NCI-H82 treated with DMSO at 0.1 percent for 48 hours (cell line): ENCODE measurements at regions not wholly inside any gene's neighbourhood (a gene's known extent, or its start where the extent isn't known, plus 50 kb on each side); places are given as distances from the start of the nearest gene placed in this dataset.

Experiments
- DNase-seq: peaks from one replicate; lab custom pipeline; 2025; ENCODE audit not compliant: unreplicated experiment; lab: John Stamatoyannopoulos, UW

DNA sequence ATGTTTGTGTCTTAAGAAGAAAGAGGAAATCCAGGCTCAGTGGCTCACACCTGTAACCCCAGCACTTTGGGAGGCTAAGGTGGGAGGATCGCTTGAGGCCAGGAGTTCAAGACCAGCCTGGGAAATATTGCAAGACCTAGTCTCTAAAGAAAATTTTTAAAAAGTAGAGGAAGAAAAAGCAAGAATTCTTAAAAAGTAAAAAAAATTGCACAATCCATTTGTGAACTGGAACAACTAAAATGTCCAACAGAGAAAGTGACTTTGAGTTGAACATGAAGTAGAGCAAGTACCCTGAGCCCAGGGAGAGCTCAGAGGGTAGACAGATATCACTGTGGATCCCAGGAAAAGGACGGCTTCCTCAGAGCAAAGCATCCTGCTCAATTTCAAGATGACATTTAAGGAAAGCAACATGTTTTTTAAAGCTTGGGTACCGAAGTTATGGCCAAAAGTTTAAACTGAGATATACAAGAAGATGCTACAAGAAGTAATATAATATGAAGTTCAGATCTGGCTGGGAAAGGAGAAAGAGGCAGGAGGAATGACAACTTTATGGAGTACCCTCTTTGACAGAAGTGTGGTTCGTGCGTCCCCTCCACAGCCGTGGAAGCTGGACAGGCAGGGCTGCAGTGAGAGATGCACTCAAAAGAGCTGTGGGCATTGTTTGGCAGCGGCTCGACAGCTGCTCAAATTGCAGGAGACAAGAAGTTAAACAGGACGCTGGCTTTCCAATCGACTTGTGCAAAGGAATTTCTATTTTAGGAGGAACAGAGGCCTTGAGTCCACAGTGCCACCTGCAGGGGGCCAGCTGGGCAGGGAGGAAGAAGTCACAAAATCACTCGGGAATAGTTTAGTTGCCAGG lies 201.3 kb downstream of the JCAD start:
- DNase-seq, result no peak

- DNase-seq, result no peak
These were observed 203.1 kb downstream of the JCAD start for GRCh38 chr10:29856295-29856694.

DNA sequence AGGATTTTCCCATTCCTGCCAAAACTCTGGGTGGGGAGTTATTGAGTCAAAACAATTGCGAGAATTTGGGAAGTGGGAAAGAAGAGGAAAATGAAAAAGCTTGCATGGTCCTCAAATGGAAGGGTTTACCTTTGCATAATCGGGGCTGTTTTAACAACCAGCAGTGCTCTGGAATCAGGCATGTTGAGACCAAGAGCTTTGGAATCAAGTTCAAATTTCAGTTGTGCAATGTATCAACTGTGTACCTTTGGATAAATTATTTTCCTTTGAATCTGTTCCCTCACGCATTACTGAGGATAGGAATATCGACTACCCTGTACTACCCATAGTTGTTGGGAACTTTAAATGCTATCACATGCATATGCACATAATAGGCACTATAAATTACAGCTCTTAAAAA lies 205.5 kb downstream of the JCAD start:
- DNase-seq, result no peak

DNA sequence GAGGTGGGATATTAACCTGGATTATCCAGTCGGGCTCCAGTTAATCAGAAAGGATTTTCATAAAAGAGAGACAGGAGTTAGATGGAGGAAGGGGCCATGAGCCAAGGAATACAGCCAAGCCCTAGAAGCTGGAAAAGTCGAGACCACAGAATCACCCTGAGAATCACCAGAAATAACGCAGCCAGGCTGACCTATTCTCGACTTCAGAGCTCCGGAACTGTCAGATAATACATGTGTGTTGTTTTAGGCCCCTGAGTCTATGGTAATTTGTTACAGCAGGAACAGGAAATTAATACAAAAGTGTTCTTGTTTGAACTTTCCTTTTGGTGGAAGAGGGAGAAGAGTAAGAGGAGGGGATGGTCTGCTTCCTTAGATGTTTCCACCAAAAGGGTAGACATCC lies 208.1 kb downstream of the JCAD start:
- no peak for DNase-seq

- no peak for DNase-seq
These were observed 209.0 kb downstream of the JCAD start for GRCh38 chr10:29850371-29850770.

DNA sequence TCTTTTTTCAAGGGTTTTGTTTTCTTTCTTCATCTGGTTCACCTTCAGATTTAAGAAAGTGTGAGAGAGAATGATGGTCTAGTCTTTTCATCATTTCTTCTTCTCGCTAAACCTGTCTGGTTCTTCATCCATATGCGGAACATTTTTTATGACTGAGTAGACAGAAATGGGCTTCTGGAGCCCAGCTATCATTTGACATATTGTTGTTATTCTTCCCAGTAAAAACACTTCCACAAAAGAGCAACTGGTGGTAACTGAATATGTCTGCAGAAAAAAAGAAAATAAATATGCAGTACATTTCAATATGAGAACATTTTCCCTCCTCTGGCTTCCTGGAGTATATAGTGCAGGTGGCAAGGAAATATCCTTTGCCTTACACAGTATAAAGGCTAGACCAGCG lies 209.5 kb downstream of the JCAD start:
- DNase-seq, result no peak

GRCh38 chr10:29849126-29849833 lies 210.1 kb downstream of the JCAD start:
- DNase-seq, result no peak

- no peak for DNase-seq
These were observed 212.1 kb upstream of the SVIL start for GRCh38 chr10:29846881-29847280.

DNA sequence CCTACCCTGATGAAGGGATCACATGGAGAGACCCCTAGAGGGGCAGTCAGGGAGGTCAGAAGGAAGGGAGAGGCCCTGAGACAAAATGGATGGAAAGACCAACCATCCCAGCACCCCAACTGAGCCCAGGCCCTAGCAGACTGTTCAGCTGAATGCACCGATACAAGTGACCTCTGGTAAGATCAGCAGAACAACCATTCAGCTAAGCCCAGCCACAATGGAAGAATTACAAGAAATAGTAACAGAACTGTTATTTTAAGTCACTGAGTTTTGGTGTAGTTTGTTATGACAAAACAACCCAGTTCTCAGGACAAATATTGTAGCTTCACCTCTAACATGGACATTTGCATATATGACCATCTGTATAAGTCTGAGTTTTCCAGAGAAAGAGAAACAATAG lies 210.4 kb upstream of the SVIL start:
- no peak for DNase-seq

DNA sequence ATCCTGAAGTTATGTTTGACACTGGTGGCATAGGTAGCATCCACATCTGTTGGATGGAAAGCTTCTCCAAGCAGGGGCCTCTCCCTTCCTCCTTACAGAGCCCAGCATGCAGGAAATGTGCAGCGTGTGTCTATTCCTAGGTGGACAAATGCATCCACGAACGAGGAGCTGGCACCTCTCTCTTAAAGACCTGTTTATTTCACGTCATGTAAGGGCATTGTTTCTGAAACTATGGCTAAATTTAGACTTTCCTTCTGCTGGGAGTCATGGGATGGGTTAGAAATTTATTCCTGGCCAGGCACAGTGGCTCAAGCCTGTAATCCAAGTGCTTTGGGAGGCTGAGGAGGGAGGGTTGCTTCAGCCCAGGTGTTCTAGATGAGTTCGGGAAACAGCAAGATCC lies 208.4 kb upstream of the SVIL start:
- no peak for DNase-seq

DNA sequence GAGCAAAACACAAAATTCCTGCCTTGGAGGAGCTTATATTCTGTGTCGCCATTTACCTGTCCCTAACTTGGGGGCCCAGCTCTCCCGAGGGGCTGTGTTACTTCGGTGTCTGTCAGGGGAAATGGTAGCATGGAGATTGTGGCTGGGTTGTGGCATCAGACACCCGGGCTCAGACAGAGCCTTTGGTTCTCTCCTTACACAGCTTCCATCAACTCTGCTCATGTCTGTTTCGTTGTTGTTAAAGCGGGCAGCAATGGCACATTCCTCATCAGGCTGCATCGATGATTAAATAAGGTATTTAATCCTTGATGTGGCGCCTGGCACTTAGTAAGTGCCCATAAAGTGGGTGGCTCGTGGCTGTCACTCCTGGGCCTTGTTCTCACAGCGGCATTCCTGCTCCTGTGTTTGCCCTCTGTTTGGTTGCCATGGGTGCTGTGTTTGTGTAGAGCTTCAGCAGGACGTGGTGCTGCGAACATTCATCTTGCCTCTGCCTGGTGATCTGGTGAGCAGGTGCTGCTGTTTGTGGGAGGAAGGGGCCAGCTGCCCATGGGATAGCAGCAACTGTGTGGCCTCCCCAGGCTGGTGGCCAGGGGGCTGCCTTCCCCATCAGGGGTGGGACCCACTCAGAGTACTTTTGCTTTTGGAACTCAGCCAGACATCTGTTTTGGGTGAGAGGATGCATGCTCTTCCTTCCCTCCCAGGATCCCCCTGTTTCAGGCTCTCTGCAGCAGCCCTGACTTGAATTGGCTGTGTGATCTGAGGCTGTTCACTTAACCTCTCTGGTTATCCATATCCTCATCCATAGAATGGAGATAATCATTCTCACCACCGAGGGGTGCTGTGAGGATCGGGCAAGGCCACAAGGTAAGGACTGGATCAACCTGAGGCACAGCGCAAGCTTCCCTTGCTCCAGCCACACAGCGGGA lies 207.2 kb upstream of the SVIL start:
- DNase-seq, result no peak

DNA sequence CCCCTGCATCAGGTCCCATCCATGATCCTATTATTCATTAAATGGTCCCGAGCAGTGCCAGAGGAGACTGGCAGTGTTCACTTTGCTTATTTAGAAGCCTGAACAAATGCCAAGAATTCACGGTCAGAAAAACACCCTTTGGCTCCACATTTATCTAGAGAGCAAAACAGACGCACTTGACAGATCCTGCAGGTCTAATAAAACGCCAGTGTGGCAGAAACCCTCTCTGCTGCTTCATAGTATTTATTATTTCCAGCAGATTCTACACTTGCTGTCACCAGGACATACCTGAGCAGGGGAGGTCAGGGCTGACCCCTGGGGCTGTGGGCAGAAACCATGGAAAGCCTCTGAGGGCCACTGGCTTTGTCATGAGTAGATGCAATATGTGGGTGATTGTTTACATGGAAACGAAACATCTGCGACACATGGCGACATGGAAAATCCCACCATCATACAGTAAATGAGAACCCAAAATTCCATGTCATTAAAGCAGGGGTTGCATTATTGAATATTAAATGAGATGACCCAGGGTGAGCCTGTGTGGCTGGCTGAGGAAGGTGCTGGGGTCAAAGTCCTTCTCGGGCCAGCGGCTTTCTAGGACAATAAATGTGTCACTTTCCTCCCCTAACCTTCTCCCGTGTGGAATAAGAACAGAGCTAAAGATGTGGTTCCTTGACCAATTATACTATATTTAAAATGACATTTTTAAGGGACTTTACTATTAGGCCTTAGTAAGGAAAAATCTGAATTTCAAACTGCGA lies 205.9 kb upstream of the SVIL start:
- no peak for DNase-seq

- no peak for DNase-seq
These were observed 205.2 kb upstream of the SVIL start for GRCh38 chr10:29839826-29840515.

GRCh38 chr10:29838539-29838938 lies 203.8 kb upstream of the SVIL start:
- DNase-seq, result no peak

DNA sequence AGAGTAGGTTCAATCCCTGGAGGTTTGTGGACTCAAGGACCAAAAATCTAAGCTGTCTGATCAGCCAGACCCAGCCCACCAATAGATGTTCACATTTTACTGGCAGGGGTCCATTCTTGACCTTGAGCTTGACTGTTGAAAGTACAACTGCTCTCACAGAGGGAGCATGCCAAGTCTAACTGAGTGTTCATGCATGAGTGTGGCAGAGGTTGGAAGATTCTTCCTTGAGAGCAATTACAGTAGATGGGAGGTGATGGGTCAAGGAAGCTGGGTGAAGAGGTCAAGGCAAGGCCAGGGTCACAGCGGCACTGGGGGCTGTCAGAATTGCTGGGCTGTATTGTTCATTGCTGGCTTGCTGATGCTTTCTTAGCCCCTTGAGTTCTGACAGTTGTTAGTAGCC lies 202.8 kb upstream of the SVIL start:
- DNase-seq, result no peak

GRCh38 chr10:29836396-29836795 lies 201.6 kb upstream of the SVIL start:
- no peak for DNase-seq

- DNase-seq, result no peak
These were observed 200.3 kb upstream of the SVIL start for GRCh38 chr10:29835055-29835454.

- DNase-seq, result no peak
These were observed 196.1 kb upstream of the SVIL start for GRCh38 chr10:29830531-29831512.

- no peak for DNase-seq
These were observed 195.0 kb upstream of the SVIL start for GRCh38 chr10:29829776-29830175.
